Trophoblast cell (in vitro differentiated cells and primary cell): ENCODE measurements at regions not wholly inside any gene's neighbourhood (a gene's known extent, or its start where the extent isn't known, plus 50 kb on each side); places are given as distances from the start of the nearest gene placed in this dataset.
"Not testable (repeated sequence)": the region's sequence is repeated elsewhere in the genome, so short reads cannot be mapped to it uniquely, and the experiment has no call there.

Experiments
- DNase-seq, 2 donors: peaks; one replicate each; pipeline ENCODE4 v3.0.0-alpha.2; 2016
- H2AFZ ChIP-seq: 2 replicates; pipeline ENCODE4 v1.6.1; 2013; ENCODE audit warnings: low read length, moderate library complexity, mild to moderate bottlenecking; ENCODE audit not compliant: insufficient read depth, poor library complexity
- H2AK5ac ChIP-seq: 2 replicates; pipeline ENCODE4 v1.6.1; 2013; ENCODE audit warnings: mild to moderate bottlenecking, low read length
- H2BK120ac ChIP-seq: 2 replicates; pipeline ENCODE4 v1.6.1; 2013; ENCODE audit warnings: low read length, mild to moderate bottlenecking, moderate library complexity; ENCODE audit not compliant: insufficient read depth, poor library complexity
- H2BK12ac ChIP-seq: 2 replicates; pipeline ENCODE4 v1.6.1; 2013; ENCODE audit warnings: mild to moderate bottlenecking, low read length, moderate library complexity
- H2BK5ac ChIP-seq: 2 replicates; pipeline ENCODE4 v1.6.1; 2013; ENCODE audit warnings: low read length, low read depth, moderate library complexity, mild to moderate bottlenecking; ENCODE audit not compliant: poor library complexity
- H3K14ac ChIP-seq: 2 replicates; pipeline ENCODE4 v1.6.1; 2013; ENCODE audit warnings: mild to moderate bottlenecking, low read length
- H3K18ac ChIP-seq: 2 replicates; pipeline ENCODE4 v1.6.1; 2013; ENCODE audit warnings: mild to moderate bottlenecking, low read length
- H3K23ac ChIP-seq: 2 replicates; pipeline ENCODE4 v1.6.1; 2013; ENCODE audit warnings: low read length
- H3K27ac ChIP-seq: 2 replicates; pipeline ENCODE4 v1.5.1; 2013; ENCODE audit warnings: low read depth, mild to moderate bottlenecking, inconsistent platforms, low read length, moderate library complexity
- H3K27me3 ChIP-seq: 2 replicates; pipeline ENCODE4 v1.6.1; 2013; ENCODE audit warnings: inconsistent platforms, mild to moderate bottlenecking, low read length, moderate library complexity; ENCODE audit not compliant: insufficient read depth
- H3K36me3 ChIP-seq, 2 experiments: 1 replicate in 1 of 2; 2 replicates in 1 of 2; pipeline ENCODE4 v1.6.1; 2013; ENCODE audit warnings: low read length in 2 of 2, mild to moderate bottlenecking in 2 of 2, moderate library complexity in 1 of 2; ENCODE audit not compliant: insufficient read depth in 2 of 2, control insufficient read depth in 1 of 2
- H3K4ac ChIP-seq: 2 replicates; pipeline ENCODE4 v1.6.1; 2013; ENCODE audit warnings: low read depth, mild to moderate bottlenecking, low read length, moderate library complexity
- H3K4me1 ChIP-seq, 2 experiments: 1 replicate in 1 of 2; 2 replicates in 1 of 2; pipeline ENCODE4 v1.6.1; 2013; ENCODE audit warnings: low read length in 2 of 2, mild to moderate bottlenecking in 2 of 2, moderate library complexity in 1 of 2; ENCODE audit not compliant: insufficient read depth in 2 of 2, control insufficient read depth in 1 of 2
- H3K4me2 ChIP-seq: 2 replicates; pipeline ENCODE4 v1.6.1; 2013; ENCODE audit warnings: inconsistent platforms, mild to moderate bottlenecking, low read length, moderate library complexity
- H3K4me3 ChIP-seq: 2 replicates; pipeline ENCODE4 v1.5.1; 2013; ENCODE audit warnings: mild to moderate bottlenecking, low read depth, low read length, inconsistent platforms
- H3K79me1 ChIP-seq: one replicate; pipeline ENCODE4 v1.6.1; 2013; ENCODE audit warnings: low read length
- H3K79me2 ChIP-seq: 2 replicates; pipeline ENCODE4 v1.6.1; 2013; ENCODE audit warnings: low read length, mild to moderate bottlenecking; ENCODE audit not compliant: control insufficient read depth, insufficient read depth, poor library complexity
- H3K9ac ChIP-seq: 2 replicates; pipeline ENCODE4 v1.6.1; 2013; ENCODE audit warnings: mild to moderate bottlenecking, low read length
- H3K9me3 ChIP-seq: 2 replicates; pipeline ENCODE4 v1.6.1; 2013; ENCODE audit warnings: low read depth, mild to moderate bottlenecking, control low read depth, inconsistent platforms, low read length; ENCODE audit not compliant: insufficient read depth
- H4K12ac ChIP-seq: 2 replicates; pipeline ENCODE4 v1.6.1; 2013; ENCODE audit warnings: low read depth, mild to moderate bottlenecking, low read length, moderate library complexity
- H4K8ac ChIP-seq: 2 replicates; pipeline ENCODE4 v1.6.1; 2013; ENCODE audit warnings: low read depth, mild to moderate bottlenecking, low read length, moderate library complexity
- H4K91ac ChIP-seq: one replicate; pipeline ENCODE4 v1.6.1; 2013; ENCODE audit warnings: low read depth, mild to moderate bottlenecking, low read length, moderate library complexity
- WGBS: extraction: QIAGEN DNeasy Blood & Tissue Kit; methylation state at CpG from one replicate; pipeline ENCODE4 v1.1.7; 2013; ENCODE audit warnings: missing lambda C conversion rate; ENCODE audit not compliant: insufficient read length, insufficient coverage; ENCODE audit errors: extremely low coverage; 5-methylcytosine and 5-hydroxymethylcytosine counted together

DNA sequence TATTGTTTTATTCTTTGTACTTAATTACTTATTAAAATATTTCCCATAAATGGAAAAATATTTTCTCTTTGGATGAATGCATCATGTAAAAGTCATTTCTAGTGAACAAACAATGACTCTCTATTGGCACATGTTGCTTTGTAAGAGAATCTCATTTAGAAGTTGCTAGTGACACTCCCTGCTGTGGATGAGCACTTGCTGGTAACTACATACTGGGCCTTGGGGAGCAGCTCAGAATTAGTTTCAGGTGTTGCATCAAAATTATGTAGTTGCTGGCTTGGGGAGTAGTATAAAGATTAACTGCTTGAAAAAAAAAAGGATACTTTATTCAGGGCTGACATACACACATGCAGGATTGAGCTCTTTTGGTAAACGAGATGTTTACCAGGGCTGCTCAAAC lies 80.3 kb upstream of the KCNAB1 start:
- no peak overlapping the region for H4K8ac ChIP-seq
- no CpG with 5 or more reads among the region's 1 CpG for WGBS
- H3K27me3 ChIP-seq: no peaks in the 10 kb centered on the region
- H3K23ac ChIP-seq: no peak overlapping the region
- H4K12ac ChIP-seq: no peak overlapping the region
- no peak overlapping the region for H3K9ac ChIP-seq
- H2AK5ac ChIP-seq: no peak overlapping the region
- H2AFZ ChIP-seq: no peak overlapping the region
- no peak overlapping the region for H3K4ac ChIP-seq
- no peak for DNase-seq
- H4K91ac ChIP-seq: no peak overlapping the region
- no peak overlapping the region for H2BK12ac ChIP-seq
- no peak overlapping the region for H3K4me3 ChIP-seq
- H3K4me1 ChIP-seq: no peaks in the 10 kb centered on the region
- no peaks in the 10 kb centered on the region for H3K36me3 ChIP-seq
- H2BK5ac ChIP-seq: no peak overlapping the region
- no peak overlapping the region for H2BK120ac ChIP-seq
- H3K27ac ChIP-seq: no peak overlapping the region
- H3K79me1 ChIP-seq: no peaks in the 10 kb centered on the region
- no peaks in the 10 kb centered on the region for H3K9me3 ChIP-seq
- no peak overlapping the region for H3K18ac ChIP-seq
- no peak overlapping the region for H3K4me2 ChIP-seq
- no peak overlapping the region for H3K14ac ChIP-seq
- H3K79me2 ChIP-seq: no peaks in the 10 kb centered on the region

- not testable (repeated sequence) for H2BK120ac ChIP-seq, H3K18ac ChIP-seq, H2BK5ac ChIP-seq, H3K14ac ChIP-seq, H4K91ac ChIP-seq, H3K4ac ChIP-seq, H3K79me1 ChIP-seq, H3K9ac ChIP-seq, H4K8ac ChIP-seq, DNase-seq, H3K36me3 ChIP-seq, H2BK12ac ChIP-seq, H2AFZ ChIP-seq, H3K27ac ChIP-seq, H3K4me1 ChIP-seq, H3K9me3 ChIP-seq, H3K27me3 ChIP-seq, H3K23ac ChIP-seq, H4K12ac ChIP-seq, H3K79me2 ChIP-seq, H3K4me3 ChIP-seq, H3K4me2 ChIP-seq, H2AK5ac ChIP-seq
- WGBS: no CpG with 5 or more reads among the region's 36 CpGs
Measured at GRCh38 chr3:156041216-156041841, 79.0 kb upstream of the KCNAB1 start.

DNA sequence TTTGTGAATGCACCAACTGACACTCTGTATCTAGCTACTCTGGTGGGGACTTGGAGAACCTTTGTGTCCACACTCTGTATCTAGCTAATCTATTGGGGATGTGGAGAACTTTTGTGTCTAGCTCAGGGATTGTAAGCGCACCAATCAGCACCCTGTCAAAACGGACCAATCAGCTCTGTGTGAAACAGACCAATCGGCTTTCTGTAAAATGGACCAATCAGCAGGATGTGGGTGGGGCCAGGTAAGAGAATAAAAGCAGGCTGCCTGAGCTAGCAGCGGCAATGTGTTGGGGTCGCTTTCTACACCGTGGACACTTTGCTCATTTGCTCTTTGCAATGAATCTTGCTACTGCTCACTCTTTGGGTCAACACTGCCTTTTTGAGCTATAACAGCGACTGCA lies 78.5 kb upstream of the KCNAB1 start:
- H2BK120ac ChIP-seq, H4K91ac ChIP-seq, H4K8ac ChIP-seq, H3K4me3 ChIP-seq, H3K14ac ChIP-seq, H3K27ac ChIP-seq, H3K18ac ChIP-seq, H3K36me3 ChIP-seq, H3K27me3 ChIP-seq, H2AK5ac ChIP-seq, H3K9me3 ChIP-seq, H2BK5ac ChIP-seq, DNase-seq, H2AFZ ChIP-seq, H3K4ac ChIP-seq, H3K79me2 ChIP-seq, H3K23ac ChIP-seq, H3K79me1 ChIP-seq, H3K9ac ChIP-seq, H3K4me1 ChIP-seq, H2BK12ac ChIP-seq, H3K4me2 ChIP-seq, H4K12ac ChIP-seq: not testable (repeated sequence)
- no CpG with 5 or more reads among the region's 7 CpGs for WGBS

DNA sequence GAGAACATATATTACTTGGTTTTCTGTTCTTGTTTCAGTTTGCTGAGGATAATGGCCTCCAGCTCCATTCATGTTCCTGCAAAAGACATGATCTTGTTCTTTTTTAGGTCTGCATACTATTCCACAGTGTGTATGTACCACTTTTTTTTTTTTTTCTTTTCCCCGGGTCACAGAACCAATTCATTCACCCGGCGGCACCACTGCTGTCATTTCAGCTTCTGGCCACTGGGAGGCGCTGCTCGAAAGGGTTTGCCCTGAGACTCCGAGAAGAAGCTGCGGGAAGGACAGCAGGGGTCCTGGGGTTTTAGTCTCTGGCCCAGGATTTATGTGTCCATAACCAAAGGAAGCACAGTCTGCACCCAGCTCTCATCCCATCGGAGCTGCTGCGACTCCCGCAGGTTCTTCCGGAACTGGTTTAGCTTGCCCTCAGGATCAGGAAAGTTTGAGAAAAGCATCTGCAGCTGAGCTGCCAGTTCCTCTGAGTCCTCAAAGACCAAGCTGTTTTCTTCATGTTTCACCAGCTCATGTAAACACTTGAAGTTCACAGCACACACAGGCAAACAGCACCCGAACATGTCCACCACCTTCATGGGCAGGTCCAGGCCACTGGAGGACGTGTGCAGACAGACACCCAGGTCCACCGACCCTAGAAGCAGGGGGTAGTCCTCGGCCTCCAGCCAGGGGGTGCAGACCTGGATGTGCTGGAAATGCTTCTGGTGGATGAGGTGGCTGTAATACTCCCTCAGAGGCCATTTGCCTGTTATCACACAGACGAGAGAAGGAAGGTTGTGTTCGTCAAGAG lies 76.3 kb upstream of the KCNAB1 start:
- not testable (repeated sequence) for H4K91ac ChIP-seq, H3K18ac ChIP-seq, H3K27me3 ChIP-seq, H2BK120ac ChIP-seq, H2BK5ac ChIP-seq, H3K9ac ChIP-seq, H3K79me1 ChIP-seq, H2BK12ac ChIP-seq, H4K8ac ChIP-seq, H3K4ac ChIP-seq, H3K4me3 ChIP-seq, H3K14ac ChIP-seq, H3K79me2 ChIP-seq, H3K23ac ChIP-seq, H3K4me2 ChIP-seq, H2AK5ac ChIP-seq, H3K36me3 ChIP-seq, H3K9me3 ChIP-seq, H3K27ac ChIP-seq, H2AFZ ChIP-seq, H4K12ac ChIP-seq, H3K4me1 ChIP-seq
- peak in 1 of 2 donors; percentile 53 for DNase-seq
- WGBS: no CpG with 5 or more reads among the region's 17 CpGs
